ENCODE measurements at regions not wholly inside any gene's neighbourhood (a gene's known extent, or its start where the extent isn't known, plus 50 kb on each side); places are given as distances from the start of the nearest gene placed in this dataset.

- no peaks in the 10 kb centered on the region; the same call in 1 of the 2 replicates for H3K27me3 ChIP-seq (ENCODE audit: control insufficient read depth, insufficient read depth, low read length)
- no peak overlapping the region for H3K4me3 ChIP-seq (ENCODE audit: low read depth in 2 of 2, low read length in 2 of 2)
- TF ChIP-seq, protein P1, sequence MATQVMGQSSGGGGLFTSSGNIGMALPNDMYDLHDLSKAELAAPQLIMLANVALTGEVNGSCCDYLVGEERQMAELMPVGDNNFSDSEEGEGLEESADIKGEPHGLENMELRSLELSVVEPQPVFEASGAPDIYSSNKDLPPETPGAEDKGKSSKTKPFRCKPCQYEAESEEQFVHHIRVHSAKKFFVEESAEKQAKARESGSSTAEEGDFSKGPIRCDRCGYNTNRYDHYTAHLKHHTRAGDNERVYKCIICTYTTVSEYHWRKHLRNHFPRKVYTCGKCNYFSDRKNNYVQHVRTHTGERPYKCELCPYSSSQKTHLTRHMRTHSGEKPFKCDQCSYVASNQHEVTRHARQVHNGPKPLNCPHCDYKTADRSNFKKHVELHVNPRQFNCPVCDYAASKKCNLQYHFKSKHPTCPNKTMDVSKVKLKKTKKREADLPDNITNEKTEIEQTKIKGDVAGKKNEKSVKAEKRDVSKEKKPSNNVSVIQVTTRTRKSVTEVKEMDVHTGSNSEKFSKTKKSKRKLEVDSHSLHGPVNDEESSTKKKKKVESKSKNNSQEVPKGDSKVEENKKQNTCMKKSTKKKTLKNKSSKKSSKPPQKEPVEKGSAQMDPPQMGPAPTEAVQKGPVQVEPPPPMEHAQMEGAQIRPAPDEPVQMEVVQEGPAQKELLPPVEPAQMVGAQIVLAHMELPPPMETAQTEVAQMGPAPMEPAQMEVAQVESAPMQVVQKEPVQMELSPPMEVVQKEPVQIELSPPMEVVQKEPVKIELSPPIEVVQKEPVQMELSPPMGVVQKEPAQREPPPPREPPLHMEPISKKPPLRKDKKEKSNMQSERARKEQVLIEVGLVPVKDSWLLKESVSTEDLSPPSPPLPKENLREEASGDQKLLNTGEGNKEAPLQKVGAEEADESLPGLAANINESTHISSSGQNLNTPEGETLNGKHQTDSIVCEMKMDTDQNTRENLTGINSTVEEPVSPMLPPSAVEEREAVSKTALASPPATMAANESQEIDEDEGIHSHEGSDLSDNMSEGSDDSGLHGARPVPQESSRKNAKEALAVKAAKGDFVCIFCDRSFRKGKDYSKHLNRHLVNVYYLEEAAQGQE (IDR thresholded peaks at IDR 0.05; ENCODE audit: insufficient read depth in 1 of 2, low read depth in 2 of 2, low read length in 1 of 2): no peak
- TF ChIP-seq CTCF (IDR thresholded peaks at IDR 0.05) (peak; percentile 73; the same call in 1 of the 2 replicates), POLR2AphosphoS5 (IDR thresholded peaks at IDR 0.05; ENCODE audit: low read depth, low read length) (no peak)
- POLR2A ChIA-PET: no interaction called here
- no peaks in the 10 kb centered on the region for H3K9me3 ChIP-seq (ENCODE audit: control insufficient read depth, insufficient read depth, low read depth, low read length)
- intact Hi-C loops (cut with micrococcal nuclease; ENCODE audit: unreplicated experiment) (no loop called here), in situ Hi-C loops (cut with HindIII; ENCODE audit: low pct_unique_long_range_greater_than_20kb, low sequenced_read_pairs) (no loop called here)
- DNase-seq (ENCODE audit: low read depth, low spot score) (peak; percentile 2), ATAC-seq (no peak)
- no peak overlapping the region for H3K27ac ChIP-seq (ENCODE audit: low read length)
- H3K4me1 ChIP-seq (ENCODE audit: control insufficient read depth, insufficient read depth, low read length): no peaks in the 10 kb centered on the region
- no peaks in the 10 kb centered on the region for H3K36me3 ChIP-seq (ENCODE audit: control insufficient read depth, insufficient read depth, low read length)
- CTCF ChIA-PET: no interaction called here
- BruUV-seq (replicated peaks): no TSS peak
These were observed 376.4 kb downstream of the HACE1 start for GRCh38 chr6:104483225-104483834.

DNA sequence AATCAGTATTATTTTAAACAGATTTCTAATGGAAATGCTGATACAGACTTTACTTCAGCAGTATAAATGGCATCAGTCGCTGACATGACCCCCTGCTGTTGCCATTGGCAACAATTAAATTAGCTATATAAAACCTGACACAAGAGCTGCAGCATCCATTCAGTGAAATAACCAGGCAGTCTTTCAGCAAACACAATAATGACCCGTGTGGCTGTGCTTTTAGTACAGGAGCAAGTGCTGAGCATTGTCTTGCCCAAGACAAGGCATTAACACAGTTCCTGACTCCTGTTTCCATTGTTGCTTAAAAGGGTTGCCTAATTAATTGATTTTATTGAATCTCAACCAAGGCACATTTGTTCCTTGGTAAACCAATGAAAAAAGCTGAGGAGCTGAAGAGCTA is 382.1 kb downstream of the HACE1 start:
- no peak overlapping the region for H3K27ac ChIP-seq (ENCODE audit: low read length)
- BruUV-seq (replicated peaks): no TSS peak
- H3K27me3 ChIP-seq (ENCODE audit: control insufficient read depth, insufficient read depth, low read length): no peaks in the 10 kb centered on the region
- ATAC-seq (no peak), DNase-seq (ENCODE audit: low read depth, low spot score) (no peak)
- POLR2A ChIA-PET: no interaction called here
- H3K4me1 ChIP-seq (ENCODE audit: control insufficient read depth, insufficient read depth, low read length): no peaks in the 10 kb centered on the region
- in situ Hi-C loops (cut with HindIII; ENCODE audit: low pct_unique_long_range_greater_than_20kb, low sequenced_read_pairs) (no loop called here), intact Hi-C loops (cut with micrococcal nuclease; ENCODE audit: unreplicated experiment) (no loop called here)
- CTCF ChIA-PET: no interaction called here
- H3K4me3 ChIP-seq (ENCODE audit: low read depth in 2 of 2, low read length in 2 of 2): no peak overlapping the region
- TF ChIP-seq TCF7L2 (IDR thresholded peaks at IDR 0.05; ENCODE audit: low read depth, low read length): no peak
- TF ChIP-seq POLR2AphosphoS5 (IDR thresholded peaks at IDR 0.05; ENCODE audit: low read depth, low read length): no peak
- TF ChIP-seq CTCF (IDR thresholded peaks at IDR 0.05): no peak
- TF ChIP-seq SIN3A (IDR thresholded peaks at IDR 0.05; ENCODE audit: borderline replicate concordance, insufficient read depth, low read depth, low read length): no peak
- TF ChIP-seq, protein P1 (IDR thresholded peaks at IDR 0.05; ENCODE audit: insufficient read depth in 1 of 2, low read depth in 2 of 2, low read length in 1 of 2): no peak
- H3K36me3 ChIP-seq (ENCODE audit: control insufficient read depth, insufficient read depth, low read length): no peaks in the 10 kb centered on the region
- H3K9me3 ChIP-seq (ENCODE audit: control insufficient read depth, insufficient read depth, low read depth, low read length): no peaks in the 10 kb centered on the region

Measured in Panc1 (cell line).